ENCODE measurements at regions not wholly inside any gene's neighbourhood (a gene's known extent, or its start where the extent isn't known, plus 50 kb on each side); places are given as distances from the start of the nearest gene placed in this dataset.

DNA sequence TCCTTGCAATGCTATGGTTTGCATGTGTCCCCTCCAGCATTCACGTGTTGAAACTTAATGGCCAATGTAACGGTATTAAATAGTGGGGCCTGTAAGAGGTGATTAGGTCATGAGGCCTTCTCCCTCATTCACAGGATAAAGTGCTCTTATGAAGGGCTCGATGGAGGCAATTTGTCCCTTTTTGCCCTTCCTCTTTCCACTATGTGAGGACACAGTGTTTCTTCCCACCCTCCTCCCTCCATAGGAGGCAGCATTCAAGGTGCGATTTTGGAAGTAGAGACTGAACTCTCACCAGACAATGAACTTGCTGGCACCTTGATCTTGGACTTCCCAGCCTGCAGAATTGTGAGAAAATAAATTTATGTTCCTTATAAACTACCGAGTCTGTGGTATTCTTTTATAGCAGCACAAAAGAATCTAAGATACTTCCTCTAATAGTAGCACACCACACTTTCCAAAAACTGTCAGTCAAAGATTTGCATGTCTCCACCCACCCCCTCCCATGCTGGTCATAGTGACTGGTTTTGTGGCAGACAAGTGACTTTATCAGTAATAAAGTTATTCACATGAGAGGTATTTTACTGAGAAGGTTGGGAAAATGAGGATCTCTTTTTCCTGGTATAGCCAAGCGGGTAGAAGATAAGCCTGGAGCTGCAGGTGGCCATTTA is 113.5 kb upstream of the TTC29 start:
- TF ChIP-seq, protein P1, sequence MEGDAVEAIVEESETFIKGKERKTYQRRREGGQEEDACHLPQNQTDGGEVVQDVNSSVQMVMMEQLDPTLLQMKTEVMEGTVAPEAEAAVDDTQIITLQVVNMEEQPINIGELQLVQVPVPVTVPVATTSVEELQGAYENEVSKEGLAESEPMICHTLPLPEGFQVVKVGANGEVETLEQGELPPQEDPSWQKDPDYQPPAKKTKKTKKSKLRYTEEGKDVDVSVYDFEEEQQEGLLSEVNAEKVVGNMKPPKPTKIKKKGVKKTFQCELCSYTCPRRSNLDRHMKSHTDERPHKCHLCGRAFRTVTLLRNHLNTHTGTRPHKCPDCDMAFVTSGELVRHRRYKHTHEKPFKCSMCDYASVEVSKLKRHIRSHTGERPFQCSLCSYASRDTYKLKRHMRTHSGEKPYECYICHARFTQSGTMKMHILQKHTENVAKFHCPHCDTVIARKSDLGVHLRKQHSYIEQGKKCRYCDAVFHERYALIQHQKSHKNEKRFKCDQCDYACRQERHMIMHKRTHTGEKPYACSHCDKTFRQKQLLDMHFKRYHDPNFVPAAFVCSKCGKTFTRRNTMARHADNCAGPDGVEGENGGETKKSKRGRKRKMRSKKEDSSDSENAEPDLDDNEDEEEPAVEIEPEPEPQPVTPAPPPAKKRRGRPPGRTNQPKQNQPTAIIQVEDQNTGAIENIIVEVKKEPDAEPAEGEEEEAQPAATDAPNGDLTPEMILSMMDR (IDR thresholded peaks at IDR 0.05 in 8 of 11, conservative IDR thresholded peaks at IDR 0.05 in 3 of 11) = no peak
- TF ChIP-seq POLR2A (IDR thresholded peaks at IDR 0.05) (no peak), POLR2AphosphoS5 (IDR thresholded peaks at IDR 0.05) (no peak)
